NCI-H1048 (cell line): ENCODE measurements at regions not wholly inside any gene's neighbourhood (a gene's known extent, or its start where the extent isn't known, plus 50 kb on each side); places are given as distances from the start of the nearest gene placed in this dataset.

Source experiments
- DNase-seq: peaks from one replicate; lab custom pipeline; 2025; lab: John Stamatoyannopoulos, UW

DNA sequence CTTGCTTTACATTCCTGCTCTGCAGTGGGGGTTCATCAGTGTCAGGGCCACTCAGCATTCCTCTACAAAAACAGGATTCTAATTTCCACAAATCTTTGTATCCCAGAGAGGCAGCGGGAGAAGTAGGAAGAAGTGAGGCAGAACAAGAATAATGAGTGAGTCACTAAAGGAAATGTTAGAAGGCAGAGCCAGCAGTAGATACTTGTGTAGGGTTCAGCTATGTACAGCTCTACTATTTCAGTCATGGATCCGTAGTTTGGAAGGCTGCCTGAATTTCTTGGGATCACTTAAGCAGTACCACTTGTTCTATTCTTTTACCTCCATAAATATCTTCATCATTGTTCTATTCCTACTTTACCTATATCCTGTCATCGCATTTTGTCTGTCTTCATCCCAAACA is 246.3 kb upstream of the TLE4 start:
- no peak for DNase-seq

DNA sequence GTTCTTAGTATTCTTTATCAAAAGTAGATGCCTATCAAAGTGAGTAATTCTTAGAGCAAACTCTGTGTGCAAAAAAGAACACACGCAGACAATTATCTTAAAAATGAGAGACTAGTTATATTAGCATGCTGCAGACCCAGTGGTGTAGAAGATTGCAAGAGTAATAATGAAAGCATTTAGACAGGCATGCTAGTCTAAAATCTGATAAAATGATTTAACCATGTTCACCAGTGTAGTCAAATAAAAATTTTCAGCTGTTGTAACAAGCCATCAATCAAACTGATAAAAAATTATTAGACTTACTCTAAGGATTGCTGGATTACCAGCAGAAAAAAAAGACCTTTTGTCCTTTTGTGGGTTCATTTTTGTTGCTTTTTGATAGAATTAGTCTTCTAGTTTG is 241.9 kb upstream of the TLE4 start:
- DNase-seq, result no peak

DNA sequence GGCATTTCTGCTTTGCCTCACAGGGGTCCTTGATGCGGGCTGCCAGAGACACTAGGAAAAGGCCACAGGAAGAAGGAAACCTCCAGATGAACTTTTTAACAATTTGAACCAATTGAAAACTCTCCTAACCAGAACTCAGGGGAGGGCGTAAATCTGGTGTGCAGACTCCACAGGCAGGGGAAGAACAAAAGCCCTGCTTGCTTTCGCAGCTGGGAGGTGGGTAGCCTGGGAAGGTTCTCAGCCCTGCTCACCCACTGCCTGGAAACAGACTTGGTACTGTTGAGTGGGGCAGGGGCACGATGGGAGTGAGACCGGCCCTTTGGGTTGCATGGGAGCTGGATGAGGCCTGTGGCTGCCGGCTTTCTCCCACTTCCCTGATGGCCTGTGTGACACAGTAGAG is 237.8 kb upstream of the TLE4 start:
- no peak for DNase-seq

DNA sequence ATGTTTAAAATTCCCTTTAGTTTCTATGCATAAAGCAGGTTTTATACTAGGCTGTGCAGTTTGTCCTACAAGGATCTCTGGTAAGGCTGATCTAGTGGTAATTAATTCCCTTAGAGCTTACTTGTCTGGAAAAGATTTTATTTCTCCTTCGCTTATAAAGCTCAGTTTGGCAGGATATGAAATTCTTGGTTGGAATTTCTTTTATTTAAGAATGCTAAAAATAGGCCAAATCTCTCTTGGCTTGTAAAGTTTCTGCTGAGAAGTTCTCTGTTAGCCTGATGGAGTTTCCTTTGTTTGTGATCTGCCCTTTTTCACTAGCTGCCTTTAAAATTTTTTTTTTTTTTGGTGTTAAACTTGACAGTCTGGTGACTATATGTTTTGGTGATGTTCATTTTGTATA is 237.1 kb upstream of the TLE4 start:
- DNase-seq, result no peak

DNA sequence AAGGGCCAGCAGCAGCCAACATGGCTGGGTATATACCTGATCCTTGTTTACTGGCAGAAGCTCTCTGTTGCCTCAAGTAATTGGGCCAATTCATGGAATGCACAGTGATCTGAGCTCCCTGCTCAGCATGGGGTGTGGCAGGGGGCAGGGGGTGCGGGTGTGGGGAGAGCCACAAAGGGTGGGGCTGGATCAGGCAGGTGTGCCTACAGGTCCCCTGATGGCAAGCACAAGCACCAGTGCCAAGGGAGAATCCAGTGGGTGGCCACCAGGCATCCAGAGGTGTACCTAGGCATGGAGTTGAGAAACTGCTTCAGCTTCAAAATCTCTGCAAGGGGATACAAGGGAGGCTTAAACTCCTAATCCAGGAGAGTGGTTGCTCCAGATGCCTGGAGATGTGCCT is 235.8 kb upstream of the TLE4 start:
- DNase-seq, result no peak

DNA sequence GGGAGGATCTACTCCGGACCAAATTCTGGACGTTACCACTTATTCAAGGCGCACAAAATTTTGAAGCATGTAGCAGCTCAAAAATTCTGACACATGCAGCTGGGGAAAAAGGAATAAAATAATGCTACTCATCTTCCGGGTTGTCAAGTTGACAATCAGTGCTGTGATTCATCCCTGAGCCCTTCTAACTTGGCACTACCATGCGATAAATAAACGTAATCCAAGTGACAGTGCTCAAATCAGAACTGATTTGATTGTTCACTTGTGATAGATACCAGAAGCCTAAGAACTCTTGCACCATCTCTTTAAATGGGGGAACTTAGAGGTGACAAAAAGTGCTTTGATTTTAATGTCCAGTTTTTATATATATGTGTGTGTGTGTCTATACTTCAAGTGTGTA is 230.2 kb upstream of the TLE4 start:
- DNase-seq, result no peak

DNA sequence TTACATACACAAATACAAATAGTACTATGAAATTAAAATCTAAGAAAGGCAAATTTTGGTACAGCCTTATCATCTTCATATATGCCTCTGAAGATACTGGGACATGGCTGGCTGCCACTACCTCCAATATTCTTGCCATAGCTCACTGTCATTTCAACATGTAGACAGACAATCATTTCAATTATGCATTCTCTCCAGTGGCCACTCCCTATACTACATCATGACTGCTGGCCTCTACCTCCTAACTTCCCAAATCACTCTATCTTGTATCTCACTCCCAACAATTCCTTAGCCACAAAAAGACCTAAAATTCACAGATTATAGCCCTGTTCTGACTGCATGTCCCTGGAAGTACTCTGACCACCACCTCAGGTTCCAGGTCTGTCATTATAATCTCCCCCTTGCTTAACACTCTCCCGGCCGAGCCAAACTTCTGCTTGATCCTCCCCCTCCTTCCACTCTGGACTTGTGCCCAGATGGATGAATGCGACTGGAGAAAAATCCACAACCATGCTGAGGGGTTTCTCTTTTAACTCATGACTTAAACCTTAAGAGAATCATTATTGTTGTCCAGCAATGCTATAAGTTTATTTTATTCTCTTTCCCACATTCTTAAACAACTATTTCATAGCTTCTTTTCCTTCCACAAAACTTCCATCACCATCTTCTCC is 225.3 kb upstream of the TLE4 start:
- DNase-seq, result no peak

DNA sequence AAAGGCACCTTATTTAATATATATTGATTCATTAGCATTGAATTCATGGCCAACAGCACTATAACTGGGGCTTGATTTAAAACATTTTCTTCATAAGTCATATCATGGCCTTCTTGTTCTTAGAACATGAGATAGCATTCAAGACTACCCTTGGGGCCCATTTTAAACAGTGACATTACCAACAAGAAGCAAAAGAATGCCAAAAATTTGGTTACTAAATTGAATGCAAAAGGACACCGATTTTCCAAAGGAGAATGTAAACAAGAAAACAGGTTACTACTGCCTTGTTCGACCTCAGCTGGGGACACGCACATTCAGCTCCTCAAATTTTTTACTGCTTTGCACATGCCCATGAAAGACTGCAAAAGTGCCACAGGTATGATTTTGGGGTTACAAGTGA is 219.4 kb upstream of the TLE4 start:
- DNase-seq, result no peak

DNA sequence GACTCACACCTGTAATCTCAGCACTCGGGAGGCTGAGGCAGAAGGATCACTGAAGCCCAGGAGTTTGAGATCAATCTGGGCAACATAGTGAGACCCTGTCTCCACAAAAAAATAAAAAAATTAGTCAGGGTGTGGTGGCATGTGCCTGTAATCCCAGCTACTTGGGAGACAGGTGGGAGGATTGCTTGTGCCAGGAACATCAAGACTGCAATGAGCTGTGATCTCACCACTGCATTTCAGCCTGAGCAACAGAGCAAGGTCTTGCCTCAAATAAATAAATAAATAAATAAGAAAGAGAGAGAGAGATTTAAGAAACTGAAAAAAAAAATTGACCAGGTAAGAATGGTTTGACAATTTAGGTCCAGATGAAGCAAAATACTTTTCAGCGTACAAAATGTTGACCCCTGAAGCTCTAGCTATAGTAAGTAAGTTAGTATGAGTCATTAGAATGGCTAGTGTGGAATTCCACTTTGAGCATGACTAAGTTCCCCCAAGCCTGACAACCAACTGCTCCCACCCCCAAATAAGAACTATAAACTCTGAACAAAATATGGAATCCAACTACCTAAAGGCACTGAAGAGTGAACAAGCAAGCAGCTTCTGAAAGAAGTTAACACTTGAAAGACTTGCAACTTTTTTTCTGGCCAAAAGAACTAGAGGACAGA is 217.8 kb upstream of the TLE4 start:
- DNase-seq, result no peak

DNA sequence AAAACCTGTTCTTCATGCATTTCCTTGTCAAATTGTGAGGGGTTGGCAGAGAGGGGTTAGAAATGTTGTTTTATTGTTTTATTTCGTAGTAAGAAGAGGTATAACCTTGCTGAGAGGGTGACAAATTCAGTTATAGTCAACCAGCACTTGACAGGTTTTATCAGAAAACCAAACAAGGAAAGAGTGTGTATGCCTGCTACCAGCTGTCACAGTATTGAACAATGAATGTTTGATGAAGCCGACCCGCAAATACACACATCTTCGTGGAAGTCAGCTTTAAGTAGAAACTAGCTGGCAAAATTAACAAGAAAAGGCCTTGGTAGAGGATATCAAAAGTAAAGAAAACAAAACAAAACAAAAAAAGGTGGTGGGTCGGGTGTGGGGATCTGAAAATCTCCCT is 214.6 kb upstream of the TLE4 start:
- no peak for DNase-seq

DNA sequence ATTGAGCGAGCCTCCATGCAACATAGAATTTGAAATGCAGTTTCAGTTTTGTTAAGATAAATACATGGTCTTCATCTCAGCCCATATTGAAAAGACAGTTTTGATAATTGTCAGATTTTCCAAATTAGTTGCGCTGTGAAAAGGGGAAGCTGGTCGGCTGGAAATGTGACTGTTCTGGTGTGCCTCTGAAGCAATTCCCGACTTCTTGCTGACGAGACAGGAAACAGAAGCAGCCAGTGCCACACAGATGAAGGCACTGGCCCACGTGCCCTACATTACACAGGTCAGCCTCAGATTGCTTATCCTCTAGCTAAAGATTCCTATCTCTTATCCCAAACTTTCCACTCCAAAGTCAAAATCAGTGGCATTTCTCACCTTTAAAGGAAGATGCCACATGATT is 214.1 kb upstream of the TLE4 start:
- DNase-seq, result no peak

DNA sequence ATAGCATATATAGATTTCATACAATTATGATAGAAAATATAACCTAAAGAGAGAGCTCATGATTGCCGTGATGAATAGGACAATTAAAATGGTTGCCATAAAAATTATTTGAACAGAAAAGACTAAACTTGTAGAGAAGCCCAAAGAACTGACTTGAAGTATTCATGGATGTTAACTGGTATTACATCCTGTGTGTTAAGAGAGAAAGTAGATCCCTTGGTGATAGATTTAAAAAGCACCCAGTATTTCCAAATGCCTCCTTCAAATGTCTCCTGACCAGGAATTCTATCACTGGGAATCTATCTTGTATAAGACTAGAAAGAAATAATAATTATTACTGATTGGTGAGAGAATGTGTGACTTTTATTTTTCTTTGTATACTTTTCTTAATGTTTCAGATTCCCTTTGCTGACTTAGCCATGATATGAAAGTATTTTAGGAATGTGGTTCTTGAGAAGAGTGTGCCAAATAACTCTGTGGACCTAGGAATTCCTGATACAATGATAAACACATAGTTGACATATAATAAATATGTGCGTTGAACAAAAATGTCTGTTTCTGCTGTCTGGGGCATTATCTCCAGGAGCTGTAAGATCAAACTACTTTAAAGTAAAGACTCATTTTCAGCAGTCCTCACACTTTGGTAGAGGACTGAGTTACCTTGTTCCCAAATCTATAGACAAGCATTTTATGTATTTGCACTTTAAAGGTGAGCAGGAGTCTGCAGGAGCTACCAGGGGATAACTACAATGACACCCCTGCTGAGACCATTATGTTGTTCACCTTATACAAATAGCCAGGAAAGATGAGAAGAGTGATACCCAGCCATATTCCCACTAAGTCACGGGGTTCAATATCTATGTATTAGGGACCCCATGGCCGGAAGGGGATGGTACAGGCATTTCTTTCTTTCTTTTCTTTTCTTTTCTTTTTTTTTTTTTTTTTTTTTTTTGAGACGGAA is 211.1 kb upstream of the TLE4 start:
- no peak for DNase-seq

DNA sequence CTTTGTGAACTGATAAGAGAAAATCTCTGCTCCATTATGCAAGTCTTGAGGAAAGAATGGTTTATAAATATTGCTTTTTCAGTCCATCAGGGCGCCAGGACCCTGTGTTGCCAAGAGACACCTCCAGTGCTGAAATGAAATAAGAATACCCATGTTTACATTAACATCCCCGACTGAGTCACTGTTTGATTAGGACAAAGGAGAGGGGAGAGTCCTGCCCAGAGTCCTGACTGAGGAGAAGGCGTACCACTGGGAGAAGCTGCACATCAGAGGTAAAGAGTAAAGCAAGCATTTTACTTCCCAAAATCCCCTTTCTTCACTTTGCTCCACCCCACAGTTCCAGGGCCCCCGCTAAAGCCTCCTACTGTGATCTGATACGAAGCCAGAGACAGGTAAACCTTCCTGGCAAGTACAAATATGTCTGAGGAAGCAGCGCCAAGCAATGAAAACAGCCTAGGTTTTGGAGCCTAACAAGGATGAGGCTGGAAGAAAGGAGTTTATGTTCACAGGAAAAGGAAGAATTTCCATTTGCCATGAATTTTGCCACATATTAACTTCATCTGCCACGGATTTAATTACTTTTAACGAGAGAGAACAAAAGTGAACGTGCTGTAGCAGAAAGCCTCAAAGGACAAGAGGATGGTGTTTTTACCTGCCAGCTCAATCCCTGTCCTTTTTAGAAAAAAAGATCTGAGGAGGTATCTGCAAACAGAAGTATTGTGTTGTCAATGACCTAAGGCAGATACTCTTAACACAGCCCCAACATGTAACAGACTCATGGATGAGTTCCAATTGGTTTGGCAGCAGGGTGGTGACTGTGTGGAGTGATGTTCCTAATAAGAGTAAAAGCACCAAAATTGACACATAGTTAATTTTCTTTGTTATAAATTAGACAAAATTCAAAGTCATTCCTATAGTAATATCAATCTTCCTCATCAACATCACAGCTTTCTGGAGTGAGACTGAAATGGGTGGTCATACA is 209.4 kb upstream of the TLE4 start:
- DNase-seq, result no peak

DNA sequence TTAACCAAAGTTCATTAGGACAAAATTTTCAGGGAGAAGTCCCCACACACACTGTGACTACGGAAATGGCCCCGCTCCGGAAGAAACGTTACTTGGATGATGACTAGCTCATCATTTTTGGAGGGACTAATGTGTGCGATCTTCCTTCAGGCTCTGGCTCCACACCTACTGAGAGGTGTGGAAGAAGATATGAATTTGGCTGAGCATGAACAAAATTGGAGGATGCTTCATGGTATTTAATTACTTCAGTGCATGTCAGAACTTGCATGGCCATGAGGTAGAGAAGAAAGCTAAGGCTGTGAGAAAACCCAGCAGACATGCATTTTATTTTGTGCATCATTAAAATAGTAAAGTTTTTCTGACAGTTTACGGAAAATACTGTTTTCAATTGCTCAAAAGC is 202.1 kb upstream of the TLE4 start:
- DNase-seq, result no peak

DNA sequence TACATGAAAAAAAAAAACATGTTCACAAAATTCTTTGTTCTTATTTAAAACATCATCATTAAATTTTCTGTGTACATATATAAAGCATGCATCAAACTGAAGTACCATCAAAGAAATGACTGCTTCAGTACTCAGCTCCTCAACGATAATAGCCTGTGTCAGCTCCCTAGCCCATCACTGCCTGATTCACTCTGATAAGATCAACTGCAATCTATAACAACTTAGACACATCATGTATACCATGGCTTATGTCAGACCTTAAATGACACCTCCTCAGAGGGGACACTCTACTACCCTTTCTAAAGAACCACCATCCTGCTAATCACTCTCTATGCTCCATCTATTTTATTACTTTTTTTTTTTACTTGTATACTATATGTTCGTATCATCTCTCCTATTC is 200.5 kb upstream of the TLE4 start:
- no peak for DNase-seq

DNA sequence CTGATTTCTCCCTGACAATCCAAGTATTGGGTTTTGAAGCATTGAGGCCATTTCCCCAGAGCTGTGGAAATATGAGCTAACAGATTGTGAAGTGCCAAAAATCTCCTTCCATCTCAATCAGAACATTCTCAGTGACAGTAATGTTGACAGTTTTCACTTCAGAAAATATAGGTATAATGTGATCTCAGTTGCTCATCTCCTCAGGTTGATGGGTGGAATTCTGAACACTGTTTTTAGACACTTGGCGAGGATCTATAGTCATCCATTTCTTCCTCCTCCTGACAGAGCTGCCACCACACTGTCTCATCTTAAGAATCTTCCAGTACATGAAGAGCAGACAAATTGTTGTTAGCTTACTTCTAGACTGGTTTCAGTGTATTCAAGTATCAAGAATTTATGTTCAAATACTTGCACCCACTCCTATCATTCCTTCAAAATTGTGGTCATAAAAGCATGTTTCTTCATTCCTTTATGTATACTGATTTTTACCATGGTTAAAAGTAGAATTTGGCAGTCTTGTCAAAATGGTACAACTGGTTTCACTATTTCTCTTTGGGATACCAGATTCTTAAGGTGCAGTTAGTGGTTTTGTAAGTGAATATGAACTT is 199.7 kb upstream of the TLE4 start:
- DNase-seq, result no peak

DNA sequence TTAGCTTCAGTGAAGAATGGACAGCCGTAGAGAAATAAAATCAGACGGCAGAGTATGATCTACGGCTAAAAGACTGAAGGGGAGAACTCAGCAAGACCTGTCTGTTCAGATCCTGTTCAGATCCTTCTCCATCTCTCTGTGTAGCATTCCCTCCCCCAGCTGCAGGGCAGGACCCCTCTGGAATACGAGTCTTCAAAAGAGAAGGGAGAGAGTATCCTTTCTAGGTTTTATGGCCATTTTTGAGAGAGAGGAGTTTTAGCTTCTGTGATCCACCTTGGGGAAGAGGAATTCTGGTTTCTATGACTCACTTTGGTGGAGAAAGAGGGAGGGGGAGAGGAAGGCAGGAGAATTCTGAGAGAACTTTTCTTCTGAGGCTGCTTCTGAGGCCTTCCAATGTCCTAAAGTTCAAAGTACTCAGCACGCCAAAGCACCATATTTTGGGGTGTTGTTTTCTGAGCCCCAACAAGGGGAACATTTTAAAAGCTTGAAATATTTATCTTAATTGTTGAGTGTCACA is 194.4 kb upstream of the TLE4 start:
- no peak for DNase-seq

DNA sequence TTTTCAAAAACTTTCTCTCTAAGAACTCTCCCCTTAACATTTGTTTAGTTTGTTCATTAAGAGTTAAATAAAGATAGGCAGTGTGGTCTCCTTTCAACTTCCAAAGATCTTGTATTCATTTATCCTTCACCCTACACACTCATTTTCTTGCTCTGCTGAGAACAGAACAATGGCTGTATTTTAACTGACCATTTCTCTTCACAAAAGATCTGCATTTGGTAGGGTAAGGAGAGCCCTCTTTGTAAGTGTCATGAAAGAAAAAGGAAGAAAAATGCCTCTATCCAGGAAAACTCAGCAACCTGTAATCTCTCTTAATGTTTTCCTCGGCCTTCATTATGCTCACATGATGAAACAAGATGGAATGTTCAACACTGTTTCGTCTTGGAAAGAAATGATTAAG is 193.7 kb upstream of the TLE4 start:
- no peak for DNase-seq

DNA sequence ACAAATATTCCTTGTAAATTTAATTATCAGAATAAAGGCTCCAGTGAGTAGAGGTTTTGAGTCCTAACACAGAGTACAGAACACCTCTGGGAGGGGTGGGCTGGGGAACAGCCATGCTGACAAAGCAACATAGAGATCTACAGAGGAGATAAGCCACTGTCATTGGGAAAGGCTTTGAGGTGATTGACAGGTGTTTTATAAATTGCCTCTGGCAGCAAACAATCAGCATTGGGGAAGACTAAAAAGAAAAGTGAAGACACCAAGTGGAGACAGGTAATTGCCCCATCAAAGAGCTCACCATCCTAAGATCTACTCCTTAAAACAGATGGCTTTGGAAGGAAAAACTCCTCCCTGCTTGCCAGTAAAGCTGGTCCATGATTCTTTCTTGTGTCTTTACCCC is 189.7 kb upstream of the TLE4 start:
- no peak for DNase-seq

DNA sequence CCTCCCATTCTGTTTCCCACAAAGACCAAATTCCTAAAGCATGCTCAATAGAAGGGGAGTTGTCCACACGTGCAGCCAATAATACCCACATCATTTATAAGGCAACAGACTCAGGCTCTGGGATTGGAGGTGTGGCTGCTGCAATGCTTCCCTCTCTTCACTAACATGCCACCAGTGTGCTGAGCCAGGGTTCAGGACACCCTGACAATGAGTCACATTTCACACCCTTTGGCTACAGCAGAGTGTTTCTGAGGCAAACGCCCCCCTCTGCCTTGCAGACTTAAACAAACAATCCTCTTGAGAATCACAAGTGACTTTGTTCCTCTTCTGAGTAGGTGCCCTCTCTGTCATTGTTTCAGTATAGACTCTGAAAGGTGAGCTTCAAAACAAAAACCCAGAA is 189.3 kb upstream of the TLE4 start:
- DNase-seq, result no peak

DNA sequence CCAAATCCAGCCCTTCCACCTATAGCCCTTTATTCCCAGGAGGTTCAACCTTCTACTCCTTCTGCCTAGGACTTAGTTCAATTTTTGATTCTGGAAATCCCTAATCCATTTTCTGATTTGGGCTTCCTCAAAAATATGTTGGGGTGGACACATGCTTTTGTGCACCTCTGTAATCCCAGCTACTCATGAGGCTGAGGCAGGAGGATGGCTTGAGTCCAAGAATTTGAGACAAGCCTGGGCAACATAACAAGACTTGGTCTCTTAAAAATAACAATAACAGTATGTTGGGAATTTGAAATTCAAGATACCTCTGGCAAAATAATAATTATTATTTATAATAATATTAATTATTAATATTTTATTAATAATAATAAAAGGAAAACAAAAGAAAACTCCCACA is 188.7 kb upstream of the TLE4 start:
- no peak for DNase-seq
